GM21717 (cell line): ENCODE measurements at regions not wholly inside any gene's neighbourhood (a gene's known extent, or its start where the extent isn't known, plus 50 kb on each side); places are given as distances from the start of the nearest gene placed in this dataset.
A peak's percentile ranks its signal among the peaks of the same experiment; 100 is the strongest.
"Not testable (repeated sequence)": the region's sequence is repeated elsewhere in the genome, so short reads cannot be mapped to it uniquely, and the experiment has no call there.

Experiments
- ATAC-seq: cut with Tn5 transposase; IDR thresholded peaks from one replicate; pipeline ENCODE4 v1.9.1; 2021; ENCODE audit warnings: mild to moderate bottlenecking, moderate library complexity; ENCODE audit not compliant: unreplicated experiment

GRCh38 chr6:130547723-130548122 lies 181.9 kb downstream of the TMEM200A start:
- no peak for ATAC-seq

GRCh38 chr6:130557481-130558112 lies 191.8 kb downstream of the TMEM200A start:
- ATAC-seq = no peak

GRCh38 chr6:130558131-130558530 lies 192.3 kb downstream of the TMEM200A start:
- no peak for ATAC-seq

- no peak for ATAC-seq
Measured at GRCh38 chr6:130559166-130559565, 193.3 kb downstream of the TMEM200A start.

- no peak for ATAC-seq
Measured at GRCh38 chr6:130560231-130560630, 194.4 kb downstream of the TMEM200A start.

GRCh38 chr6:130561159-130561558 lies 195.3 kb downstream of the TMEM200A start:
- not testable (repeated sequence) for ATAC-seq

GRCh38 chr6:130565696-130566095 lies 199.9 kb downstream of the TMEM200A start:
- no peak for ATAC-seq

- no peak for ATAC-seq
Measured at GRCh38 chr6:130574146-130574545, 208.3 kb downstream of the TMEM200A start.

- ATAC-seq = peak; percentile 21
Measured at GRCh38 chr6:130575557-130575956, 209.7 kb downstream of the TMEM200A start.

GRCh38 chr6:130575971-130576370 lies 210.2 kb downstream of the TMEM200A start:
- ATAC-seq = peak; percentile 98

- no peak for ATAC-seq
Measured at GRCh38 chr6:130577178-130577919, 211.5 kb downstream of the TMEM200A start.

- no peak for ATAC-seq
Measured at GRCh38 chr6:130578713-130579112, 212.9 kb downstream of the TMEM200A start.

GRCh38 chr6:130583268-130583667 lies 217.5 kb downstream of the TMEM200A start:
- no peak for ATAC-seq

- ATAC-seq = no peak
Measured at GRCh38 chr6:130585587-130585986, 219.8 kb downstream of the TMEM200A start.

- no peak for ATAC-seq
Measured at GRCh38 chr6:130587778-130588520, 222.1 kb downstream of the TMEM200A start.

- ATAC-seq = no peak
Measured at GRCh38 chr6:130593200-130593599, 227.4 kb downstream of the TMEM200A start.

- no peak for ATAC-seq
Measured at GRCh38 chr6:130593948-130594347, 228.1 kb downstream of the TMEM200A start.

- ATAC-seq = no peak
Measured at GRCh38 chr6:130598021-130598989, 228.9 kb upstream of the SMLR1 start.

GRCh38 chr6:130600880-130601341 lies 226.3 kb upstream of the SMLR1 start:
- no peak for ATAC-seq

- ATAC-seq = no peak
Measured at GRCh38 chr6:130602151-130602770, 224.9 kb upstream of the SMLR1 start.
